HCT116 (cell line): ENCODE measurements at regions not wholly inside any gene's neighbourhood (a gene's known extent, or its start where the extent isn't known, plus 50 kb on each side); places are given as distances from the start of the nearest gene placed in this dataset.

ENCODE experiments used
- ATAC-seq: fragments of 200-7000 bp; cut with Tn5 transposase; 2 replicates; pipeline ENCODE4 v1.9.1; 2020; ENCODE audit warnings: mild to moderate bottlenecking, moderate library complexity
- BruUV-seq: library from RNA; stranded (reverse); fragments of 400-500 nt; replicated peaks from 2 replicates; lab custom pipeline; 2021; lab: Mats Ljungman, UMichigan
- CTCF ChIA-PET: fragments of 300-600 bp; sonication (Branson Sonifier 250); formaldehyde crosslinking; loops from one replicate; lab custom pipeline; 2021; ENCODE audit warnings: antibody characterized with exemption; lab: Charles Lee
- POLR2A ChIA-PET: fragments of 300-600, 350-600 bp; sonication (Branson Sonifier 250); formaldehyde crosslinking; loops from one replicate; lab custom pipeline; 2021; ENCODE audit warnings: antibody characterized with exemption; lab: Charles Lee
- RAD21 ChIA-PET, 2 experiments: fragments of 300-600 bp; sonication (Branson Sonifier 250); formaldehyde crosslinking; loops; one replicate each; lab custom pipeline; 2023; ENCODE audit warnings: low total read pairs in 2 of 2; ENCODE audit not compliant: uncharacterized antibody in 2 of 2, unreplicated experiment in 2 of 2, low non-redundant PET in 1 of 2; lab: Charles Lee
- DNase-seq: peaks from one replicate; pipeline ENCODE4 v3.0.0-alpha.2; 2010; ENCODE audit warnings: low read depth, low spot score
- H2AFZ ChIP-seq: fragments of 200-600 bp; shearing (Covaris generic), sonication (generic); 2 replicates; pipeline ENCODE4 v1.6.1; 2017; ENCODE audit warnings: low read depth, mixed run types, mixed read lengths, antibody characterized with exemption, low read length; ENCODE audit not compliant: poor library complexity, severe bottlenecking
- H3K27ac ChIP-seq: 2 replicates; pipeline ENCODE4 v1.5.1; 2012; ENCODE audit warnings: low read depth, low read length
- H3K27me3 ChIP-seq: fragments of 200-600 bp; sonication (generic); 2 replicates; pipeline ENCODE4 v1.6.1; 2016; ENCODE audit warnings: mixed run types, low read length, mixed read lengths; ENCODE audit not compliant: insufficient read depth
- H3K36me3 ChIP-seq, 2 experiments: fragments of 200-500 bp in 1 of 2; fragments of 200-600 bp in 1 of 2; sonication (Bioruptor generic) in 1 of 2; sonication (generic) in 1 of 2; 2 replicates each; pipeline versions ENCODE4 v1.5.1 to v1.6.1; 2014 to 2016; ENCODE audit warnings: low read length in 2 of 2, inconsistent platforms in 1 of 2, mixed read lengths in 1 of 2, mixed run types in 1 of 2; ENCODE audit not compliant: insufficient read depth in 2 of 2, control insufficient read depth in 1 of 2
- H3K4me1 ChIP-seq, 2 experiments: fragments of 200-600 bp in 1 of 2; sonication (generic) in 1 of 2; 2 replicates each; pipeline versions ENCODE4 v1.5.1 to v1.6.1; 2012 to 2017; ENCODE audit warnings: low read length in 2 of 2, inconsistent platforms in 1 of 2, mild to moderate bottlenecking in 1 of 2, mixed read lengths in 1 of 2, mixed run types in 1 of 2, moderate library complexity in 1 of 2; ENCODE audit not compliant: insufficient read depth in 2 of 2, control insufficient read depth in 1 of 2
- H3K4me2 ChIP-seq: fragments of 200-600 bp; sonication (generic); 2 replicates; pipeline ENCODE4 v1.6.1; 2017; ENCODE audit warnings: mixed run types, low read length, mixed read lengths
- H3K4me3 ChIP-seq, 2 experiments: fragments of 200-600 bp in 1 of 2; sonication (generic) in 1 of 2; replicated peaks in 1 of 2; 2 replicates each; pipeline ENCODE4 v1.5.1; 2011 to 2016; ENCODE audit warnings: low read length in 2 of 2, control low read depth in 1 of 2, low read depth in 1 of 2, mild to moderate bottlenecking in 1 of 2, mixed read lengths in 1 of 2, mixed run types in 1 of 2
- H3K79me2 ChIP-seq: fragments of 200-600 bp; sonication (generic); 2 replicates; pipeline ENCODE4 v1.6.1; 2017; ENCODE audit warnings: mild to moderate bottlenecking, mixed run types, low read length, moderate library complexity, mixed read lengths; ENCODE audit not compliant: insufficient read depth
- H3K9ac ChIP-seq: fragments of 200-600 bp; sonication (generic); 2 replicates; pipeline ENCODE4 v1.6.1; 2016; ENCODE audit warnings: low read length, mixed read lengths
- H3K9me2 ChIP-seq: fragments of 200-600 bp; sonication (generic), shearing (Covaris generic); 2 replicates; pipeline ENCODE4 v1.6.1; 2017; ENCODE audit warnings: mixed run types, mild to moderate bottlenecking, moderate library complexity; ENCODE audit not compliant: insufficient read depth
- H3K9me3 ChIP-seq, 2 experiments: fragments of 200-500 bp in 1 of 2; fragments of 200-600 bp in 1 of 2; sonication (Bioruptor generic) in 1 of 2; sonication (generic) in 1 of 2; 2 replicates each; pipeline ENCODE4 v1.6.1; 2014 to 2017; ENCODE audit warnings: low read length in 2 of 2, mixed read lengths in 2 of 2, inconsistent platforms in 1 of 2, low read depth in 1 of 2, mild to moderate bottlenecking in 1 of 2, mixed run types in 1 of 2, moderate library complexity in 1 of 2; ENCODE audit not compliant: control insufficient read depth in 1 of 2, insufficient read depth in 1 of 2
- H4K20me1 ChIP-seq: fragments of 200-600 bp; sonication (generic), shearing (Covaris generic); 2 replicates; pipeline ENCODE4 v1.6.1; 2017; ENCODE audit warnings: mixed run types, mild to moderate bottlenecking, moderate library complexity; ENCODE audit not compliant: insufficient read depth
- CEBPB ChIP-seq: IDR thresholded peaks from 2 replicates; pipeline ENCODE4 v1.6.1; 2012; ENCODE audit warnings: low read depth
- EGR1 ChIP-seq: IDR thresholded peaks from 2 replicates; pipeline ENCODE4 v1.6.1; 2012; ENCODE audit warnings: low read depth
- EZH2phosphoT487 ChIP-seq: fragments of 200-600 bp; IDR thresholded peaks from 2 replicates; pipeline ENCODE4 v1.6.1; 2018; ENCODE audit warnings: antibody characterized with exemption, borderline replicate concordance
- FOSL1 ChIP-seq: IDR thresholded peaks from 2 replicates; pipeline ENCODE4 v1.6.1; 2012; ENCODE audit warnings: low read depth
- POLR2A ChIP-seq: IDR thresholded peaks from 2 replicates; pipeline ENCODE4 v1.7.0; 2011; ENCODE audit warnings: borderline replicate concordance; ENCODE audit not compliant: insufficient read depth, insufficient read length; ENCODE audit errors: extremely low read depth
- POLR2AphosphoS5 ChIP-seq: IDR thresholded peaks from 2 replicates; pipeline ENCODE4 v1.6.1; 2011; ENCODE audit warnings: mild to moderate bottlenecking, low read depth, low read length, moderate library complexity
- ZFX ChIP-seq: fragments of 450-650 bp; IDR thresholded peaks from 2 replicates; pipeline ENCODE4 v1.6.1; 2017
- intact Hi-C: fragments of 100-400 bp; cut with micrococcal nuclease; formaldehyde crosslinking; loops from 2 replicates; pipeline ENCODE4 v1.10.0; 2022
- TF ChIP-seq, protein P1 (sequence below): IDR thresholded peaks from 2 replicates; pipeline ENCODE4 v1.6.1; 2012; ENCODE audit warnings: low read depth
- TF ChIP-seq, protein P2 (sequence below): IDR thresholded peaks from 2 replicates; pipeline ENCODE4 v1.6.1; 2012

DNA sequence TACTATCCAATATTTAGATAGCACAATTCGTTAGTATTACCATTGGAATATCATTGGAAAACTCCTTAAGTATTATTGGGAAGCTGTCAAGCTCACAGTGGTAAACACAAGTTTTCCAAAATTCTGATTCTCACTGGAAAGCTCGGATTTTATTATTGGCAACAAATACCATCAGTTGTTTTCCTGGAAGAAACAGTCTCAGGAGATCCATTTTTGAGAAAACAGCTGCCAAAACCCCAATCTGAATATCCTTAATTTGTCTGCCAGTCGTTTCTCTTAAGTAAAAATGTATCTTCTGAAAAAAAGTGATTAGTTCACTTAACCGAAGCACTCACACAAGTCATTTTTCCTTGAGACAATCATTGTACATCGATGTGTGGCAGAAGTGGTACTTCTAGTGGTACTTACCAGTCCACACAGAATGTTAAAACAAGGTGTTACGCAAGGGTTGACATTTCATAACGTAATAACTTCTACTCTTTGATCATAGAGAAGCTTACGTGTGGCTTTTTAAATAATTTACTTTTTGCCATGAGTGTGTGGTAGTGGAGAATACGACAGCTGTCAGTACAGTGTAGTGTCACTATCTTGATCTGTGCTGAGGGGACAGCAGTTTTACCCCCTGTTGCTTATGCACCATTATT, 74.9 kb downstream of the FAM43A start:
- H3K27ac ChIP-seq: no peak overlapping the region
- no peaks in the 10 kb centered on the region for H3K4me1 ChIP-seq
- no peaks in the 10 kb centered on the region for H4K20me1 ChIP-seq
- intact Hi-C loops: no loop called here
- CTCF ChIA-PET: no interaction called here
- no peaks in the 10 kb centered on the region; the same call in 1 of the 2 replicates for H3K27me3 ChIP-seq
- H3K9ac ChIP-seq: no peak overlapping the region
- DNase-seq: no peak
- H3K4me2 ChIP-seq: no peak overlapping the region
- no TSS peak for BruUV-seq
- TF ChIP-seq POLR2AphosphoS5 (no peak), EZH2phosphoT487 (no peak), ZFX (no peak), EGR1 (no peak), CEBPB (no peak), POLR2A (no peak), FOSL1 (no peak)
- TF ChIP-seq, protein P1, sequence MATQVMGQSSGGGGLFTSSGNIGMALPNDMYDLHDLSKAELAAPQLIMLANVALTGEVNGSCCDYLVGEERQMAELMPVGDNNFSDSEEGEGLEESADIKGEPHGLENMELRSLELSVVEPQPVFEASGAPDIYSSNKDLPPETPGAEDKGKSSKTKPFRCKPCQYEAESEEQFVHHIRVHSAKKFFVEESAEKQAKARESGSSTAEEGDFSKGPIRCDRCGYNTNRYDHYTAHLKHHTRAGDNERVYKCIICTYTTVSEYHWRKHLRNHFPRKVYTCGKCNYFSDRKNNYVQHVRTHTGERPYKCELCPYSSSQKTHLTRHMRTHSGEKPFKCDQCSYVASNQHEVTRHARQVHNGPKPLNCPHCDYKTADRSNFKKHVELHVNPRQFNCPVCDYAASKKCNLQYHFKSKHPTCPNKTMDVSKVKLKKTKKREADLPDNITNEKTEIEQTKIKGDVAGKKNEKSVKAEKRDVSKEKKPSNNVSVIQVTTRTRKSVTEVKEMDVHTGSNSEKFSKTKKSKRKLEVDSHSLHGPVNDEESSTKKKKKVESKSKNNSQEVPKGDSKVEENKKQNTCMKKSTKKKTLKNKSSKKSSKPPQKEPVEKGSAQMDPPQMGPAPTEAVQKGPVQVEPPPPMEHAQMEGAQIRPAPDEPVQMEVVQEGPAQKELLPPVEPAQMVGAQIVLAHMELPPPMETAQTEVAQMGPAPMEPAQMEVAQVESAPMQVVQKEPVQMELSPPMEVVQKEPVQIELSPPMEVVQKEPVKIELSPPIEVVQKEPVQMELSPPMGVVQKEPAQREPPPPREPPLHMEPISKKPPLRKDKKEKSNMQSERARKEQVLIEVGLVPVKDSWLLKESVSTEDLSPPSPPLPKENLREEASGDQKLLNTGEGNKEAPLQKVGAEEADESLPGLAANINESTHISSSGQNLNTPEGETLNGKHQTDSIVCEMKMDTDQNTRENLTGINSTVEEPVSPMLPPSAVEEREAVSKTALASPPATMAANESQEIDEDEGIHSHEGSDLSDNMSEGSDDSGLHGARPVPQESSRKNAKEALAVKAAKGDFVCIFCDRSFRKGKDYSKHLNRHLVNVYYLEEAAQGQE: no peak
- TF ChIP-seq, protein P2, sequence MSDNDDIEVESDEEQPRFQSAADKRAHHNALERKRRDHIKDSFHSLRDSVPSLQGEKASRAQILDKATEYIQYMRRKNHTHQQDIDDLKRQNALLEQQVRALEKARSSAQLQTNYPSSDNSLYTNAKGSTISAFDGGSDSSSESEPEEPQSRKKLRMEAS: no peak
- TF ChIP-seq, all 23 proteins: peak for 0
- Histone ChIP-seq H3K4me3 (no peak overlapping the region), H2AFZ (no peak overlapping the region), H3K9me3 (no peaks in the 10 kb centered on the region), H3K9me2 (no peaks in the 10 kb centered on the region), H3K36me3 (no peaks in the 10 kb centered on the region), H3K79me2 (no peaks in the 10 kb centered on the region)
- no peak for ATAC-seq
- ChIA-PET POLR2A (no interaction called here), RAD21 (no interaction called here)
